K562 (cell line): ENCODE measurements at regions not wholly inside any gene's neighbourhood (a gene's known extent, or its start where the extent isn't known, plus 50 kb on each side); places are given as distances from the start of the nearest gene placed in this dataset.

Experiments used
- BRD9 ChIP-seq: fragments of 450-650 bp; IDR thresholded peaks from 2 replicates; pipeline ENCODE4 v1.6.1; 2018; ENCODE audit warnings: low read depth; ENCODE audit not compliant: partially characterized antibody
- CEBPG ChIP-seq, 3 experiments: fragments of 200-800 bp in 1 of 3; sonication (Bioruptor generic) in 1 of 3; sonication (generic) in 1 of 3; formaldehyde crosslinking in 1 of 3; IDR thresholded peaks in 2 of 3; conservative IDR thresholded peaks in 1 of 3; 2 replicates each; pipeline versions ENCODE4 v1.6.1 to v1.8.0; 2016 to 2022; ENCODE audit warnings: missing compliant biosample characterization in 2 of 3, missing genetic modification characterization in 2 of 3, mild to moderate bottlenecking in 1 of 3, missing genetic modification reagents in 1 of 3
- FOXJ3 ChIP-seq: sonication (generic); formaldehyde crosslinking; IDR thresholded peaks from 2 replicates; pipeline ENCODE4 v1.4.0; 2020; ENCODE audit warnings: mild to moderate bottlenecking, missing genetic modification reagents
- TAL1 ChIP-seq: fragments of 450-650 bp; IDR thresholded peaks from 2 replicates; pipeline ENCODE4 v1.6.1; 2016; ENCODE audit warnings: mild to moderate bottlenecking
- ZC3H4 ChIP-seq: sonication (generic); formaldehyde crosslinking; IDR thresholded peaks from 2 replicates; pipeline ENCODE4 v1.9.0; 2021; ENCODE audit warnings: missing genetic modification reagents, borderline replicate concordance
- ZNF436 ChIP-seq: fragments of 250-450, 450-650 bp; sonication (Bioruptor Pico); formaldehyde crosslinking; IDR thresholded peaks from 2 replicates; pipeline ENCODE4 v1.7.0; 2020; ENCODE audit warnings: mild to moderate bottlenecking
- TF ChIP-seq, protein P1 (sequence below): sonication (generic); formaldehyde crosslinking; IDR thresholded peaks from 2 replicates; pipeline ENCODE4 v1.8.0; 2023; ENCODE audit warnings: mild to moderate bottlenecking, missing genetic modification reagents
- TF ChIP-seq, protein P2 (sequence below): fragments of 250-450 bp; sonication (Bioruptor Pico); IDR thresholded peaks from 2 replicates; pipeline ENCODE4 v1.4.0; 2020

DNA sequence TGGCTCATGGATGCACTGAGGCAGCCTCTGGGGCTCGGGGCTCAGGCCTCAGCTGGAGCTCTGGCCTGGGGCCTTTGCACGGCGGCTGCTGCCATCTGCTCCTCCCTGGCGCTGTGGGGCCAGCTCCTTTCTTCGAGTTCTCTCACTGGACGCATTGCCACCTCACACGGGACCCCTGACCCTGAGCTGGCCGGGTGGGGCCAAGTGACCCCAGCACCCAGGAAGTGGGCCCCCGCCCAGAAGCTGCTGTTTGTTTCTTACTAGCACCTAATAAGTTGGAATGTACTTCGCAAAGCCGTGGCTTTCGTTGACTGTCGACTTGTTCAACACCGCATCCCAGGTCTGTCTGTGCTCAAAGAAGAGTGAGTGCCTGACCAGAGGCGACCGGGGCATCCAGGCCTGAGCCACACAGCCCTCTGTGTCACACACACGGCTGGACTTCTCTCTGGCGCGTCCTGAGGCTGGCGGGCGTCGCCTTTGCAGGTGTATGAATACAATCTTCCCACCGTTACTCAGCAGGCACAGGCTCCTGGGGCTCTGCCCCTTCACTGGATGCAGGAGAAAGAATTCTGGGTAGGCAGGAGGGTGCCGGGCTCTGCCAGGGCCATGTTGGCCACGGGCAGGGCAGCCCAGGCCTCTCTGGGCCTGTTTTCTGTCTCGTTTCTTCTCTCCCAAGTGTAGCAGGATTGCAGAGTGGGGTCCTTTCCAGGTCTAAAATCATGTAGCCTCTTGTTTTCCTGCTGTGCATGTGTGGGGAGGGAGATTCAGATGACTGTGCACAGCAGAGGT, 112.9 kb downstream of the DLL1 start (continued):
- TF ChIP-seq, protein P1, sequence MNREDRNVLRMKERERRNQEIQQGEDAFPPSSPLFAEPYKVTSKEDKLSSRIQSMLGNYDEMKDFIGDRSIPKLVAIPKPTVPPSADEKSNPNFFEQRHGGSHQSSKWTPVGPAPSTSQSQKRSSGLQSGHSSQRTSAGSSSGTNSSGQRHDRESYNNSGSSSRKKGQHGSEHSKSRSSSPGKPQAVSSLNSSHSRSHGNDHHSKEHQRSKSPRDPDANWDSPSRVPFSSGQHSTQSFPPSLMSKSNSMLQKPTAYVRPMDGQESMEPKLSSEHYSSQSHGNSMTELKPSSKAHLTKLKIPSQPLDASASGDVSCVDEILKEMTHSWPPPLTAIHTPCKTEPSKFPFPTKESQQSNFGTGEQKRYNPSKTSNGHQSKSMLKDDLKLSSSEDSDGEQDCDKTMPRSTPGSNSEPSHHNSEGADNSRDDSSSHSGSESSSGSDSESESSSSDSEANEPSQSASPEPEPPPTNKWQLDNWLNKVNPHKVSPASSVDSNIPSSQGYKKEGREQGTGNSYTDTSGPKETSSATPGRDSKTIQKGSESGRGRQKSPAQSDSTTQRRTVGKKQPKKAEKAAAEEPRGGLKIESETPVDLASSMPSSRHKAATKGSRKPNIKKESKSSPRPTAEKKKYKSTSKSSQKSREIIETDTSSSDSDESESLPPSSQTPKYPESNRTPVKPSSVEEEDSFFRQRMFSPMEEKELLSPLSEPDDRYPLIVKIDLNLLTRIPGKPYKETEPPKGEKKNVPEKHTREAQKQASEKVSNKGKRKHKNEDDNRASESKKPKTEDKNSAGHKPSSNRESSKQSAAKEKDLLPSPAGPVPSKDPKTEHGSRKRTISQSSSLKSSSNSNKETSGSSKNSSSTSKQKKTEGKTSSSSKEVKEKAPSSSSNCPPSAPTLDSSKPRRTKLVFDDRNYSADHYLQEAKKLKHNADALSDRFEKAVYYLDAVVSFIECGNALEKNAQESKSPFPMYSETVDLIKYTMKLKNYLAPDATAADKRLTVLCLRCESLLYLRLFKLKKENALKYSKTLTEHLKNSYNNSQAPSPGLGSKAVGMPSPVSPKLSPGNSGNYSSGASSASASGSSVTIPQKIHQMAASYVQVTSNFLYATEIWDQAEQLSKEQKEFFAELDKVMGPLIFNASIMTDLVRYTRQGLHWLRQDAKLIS (CRISPR knock-in tag) = no peak
- TF ChIP-seq, protein P2, sequence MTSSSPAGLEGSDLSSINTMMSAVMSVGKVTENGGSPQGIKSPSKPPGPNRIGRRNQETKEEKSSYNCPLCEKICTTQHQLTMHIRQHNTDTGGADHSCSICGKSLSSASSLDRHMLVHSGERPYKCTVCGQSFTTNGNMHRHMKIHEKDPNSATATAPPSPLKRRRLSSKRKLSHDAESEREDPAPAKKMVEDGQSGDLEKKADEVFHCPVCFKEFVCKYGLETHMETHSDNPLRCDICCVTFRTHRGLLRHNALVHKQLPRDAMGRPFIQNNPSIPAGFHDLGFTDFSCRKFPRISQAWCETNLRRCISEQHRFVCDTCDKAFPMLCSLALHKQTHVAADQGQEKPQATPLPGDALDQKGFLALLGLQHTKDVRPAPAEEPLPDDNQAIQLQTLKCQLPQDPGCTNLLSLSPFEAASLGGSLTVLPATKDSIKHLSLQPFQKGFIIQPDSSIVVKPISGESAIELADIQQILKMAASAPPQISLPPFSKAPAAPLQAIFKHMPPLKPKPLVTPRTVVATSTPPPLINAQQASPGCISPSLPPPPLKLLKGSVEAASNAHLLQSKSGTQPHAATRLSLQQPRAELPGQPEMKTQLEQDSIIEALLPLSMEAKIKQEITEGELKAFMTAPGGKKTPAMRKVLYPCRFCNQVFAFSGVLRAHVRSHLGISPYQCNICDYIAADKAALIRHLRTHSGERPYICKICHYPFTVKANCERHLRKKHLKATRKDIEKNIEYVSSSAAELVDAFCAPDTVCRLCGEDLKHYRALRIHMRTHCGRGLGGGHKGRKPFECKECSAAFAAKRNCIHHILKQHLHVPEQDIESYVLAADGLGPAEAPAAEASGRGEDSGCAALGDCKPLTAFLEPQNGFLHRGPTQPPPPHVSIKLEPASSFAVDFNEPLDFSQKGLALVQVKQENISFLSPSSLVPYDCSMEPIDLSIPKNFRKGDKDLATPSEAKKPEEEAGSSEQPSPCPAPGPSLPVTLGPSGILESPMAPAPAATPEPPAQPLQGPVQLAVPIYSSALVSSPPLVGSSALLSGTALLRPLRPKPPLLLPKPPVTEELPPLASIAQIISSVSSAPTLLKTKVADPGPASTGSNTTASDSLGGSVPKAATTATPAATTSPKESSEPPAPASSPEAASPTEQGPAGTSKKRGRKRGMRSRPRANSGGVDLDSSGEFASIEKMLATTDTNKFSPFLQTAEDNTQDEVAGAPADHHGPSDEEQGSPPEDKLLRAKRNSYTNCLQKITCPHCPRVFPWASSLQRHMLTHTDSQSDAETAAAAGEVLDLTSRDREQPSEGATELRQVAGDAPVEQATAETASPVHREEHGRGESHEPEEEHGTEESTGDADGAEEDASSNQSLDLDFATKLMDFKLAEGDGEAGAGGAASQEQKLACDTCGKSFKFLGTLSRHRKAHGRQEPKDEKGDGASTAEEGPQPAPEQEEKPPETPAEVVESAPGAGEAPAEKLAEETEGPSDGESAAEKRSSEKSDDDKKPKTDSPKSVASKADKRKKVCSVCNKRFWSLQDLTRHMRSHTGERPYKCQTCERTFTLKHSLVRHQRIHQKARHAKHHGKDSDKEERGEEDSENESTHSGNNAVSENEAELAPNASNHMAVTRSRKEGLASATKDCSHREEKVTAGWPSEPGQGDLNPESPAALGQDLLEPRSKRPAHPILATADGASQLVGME = no peak
- TF ChIP-seq BRD9 (no peak), CEBPG (CRISPR knock-in tag; IDR thresholded peaks at IDR 0.05) (no peak), CEBPG (tag; conservative IDR thresholded peaks at IDR 0.05 in 1 of 2, IDR thresholded peaks at IDR 0.05 in 1 of 2) (no peak), ZC3H4 (no peak), FOXJ3 (CRISPR knock-in tag) (no peak), ZNF436 (no peak), TAL1 (no peak)
- TF ChIP-seq, all 486 proteins: peak for 0
